BLaER1 treated with 17β-estradiol and CSF1 and Interleukin-3, amounts not matched to agents 10 nM and 100 nM (cell line): ENCODE measurements at regions not wholly inside any gene's neighbourhood (a gene's known extent, or its start where the extent isn't known, plus 50 kb on each side); places are given as distances from the start of the nearest gene placed in this dataset.

ENCODE experiments used
- H3K27ac ChIP-seq, 11 experiments: shearing (Covaris generic); formaldehyde crosslinking; 2 replicates each; pipeline ENCODE4 v1.8.1; 2022
- H3K27me3 ChIP-seq, 11 experiments: shearing (Covaris generic); formaldehyde crosslinking; 2 replicates each; pipeline ENCODE4 v1.8.1; 2022
- H3K36me3 ChIP-seq, 11 experiments: shearing (Covaris generic); formaldehyde crosslinking; 2 replicates each; pipeline ENCODE4 v1.8.1; 2022
- H3K4me1 ChIP-seq, 10 experiments: shearing (Covaris generic); formaldehyde crosslinking; 2 replicates each; pipeline ENCODE4 v1.8.1; 2022
- H3K4me2 ChIP-seq, 11 experiments: shearing (Covaris generic); formaldehyde crosslinking; 2 replicates each; pipeline ENCODE4 v1.8.1; 2022
- H3K4me3 ChIP-seq, 10 experiments: shearing (Covaris generic); formaldehyde crosslinking; 2 replicates each; pipeline ENCODE4 v1.8.1; 2022
- H3K9ac ChIP-seq, 11 experiments: shearing (Covaris generic); formaldehyde crosslinking; 2 replicates each; pipeline ENCODE4 v1.8.1; 2022
- H3K9me3 ChIP-seq, 11 experiments: shearing (Covaris generic); formaldehyde crosslinking; replicated peaks in 1 of 11; 2 replicates each; pipeline ENCODE4 v1.8.1; 2022
- H4K20me1 ChIP-seq, 11 experiments: shearing (Covaris generic); formaldehyde crosslinking; 2 replicates each; pipeline ENCODE4 v1.8.1; 2022
- Cebpa-rat ChIP-seq, 11 experiments: shearing (Covaris generic); IDR thresholded peaks; 2 replicates each; pipeline ENCODE4 v1.8.1; 2022

DNA sequence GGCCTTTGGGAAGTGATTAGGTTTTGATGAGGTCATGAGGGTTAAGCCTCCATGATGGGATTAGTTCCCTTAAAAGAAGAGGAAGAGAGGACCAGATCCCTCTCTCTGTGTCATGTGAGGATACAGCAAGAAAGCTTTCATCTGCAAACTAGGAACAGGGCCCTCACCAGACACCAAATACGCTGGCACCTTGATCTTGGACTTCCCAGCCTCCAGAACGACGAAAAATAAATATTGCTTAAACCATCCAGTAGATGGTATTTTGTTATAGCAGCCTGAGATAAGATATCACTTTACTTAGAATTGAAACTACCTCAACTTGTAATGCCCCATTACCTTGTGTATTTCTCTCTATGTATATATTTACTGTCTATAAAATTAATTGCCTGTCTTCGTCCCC is 65.4 kb upstream of the NNAT start:
- peaks cover 0 to 8% (median 0%) of the 10 kb centered on the region in 10 experiments; a peak in 4 of 20 replicates for H3K4me1 ChIP-seq
- no peaks in the 10 kb centered on the region for H3K27me3 ChIP-seq
- peaks cover 58 to 72% (median 69%) of the 10 kb centered on the region in 11 experiments for H3K9me3 ChIP-seq
- no peak for TF ChIP-seq Cebpa-rat (IDR thresholded peaks at IDR 0.05)
- 0 out of 22 replicates have a peak, but pooled peaks cover 0 to 9% (median 0%) of the 10 kb centered on the region in 11 experiments for H3K36me3 ChIP-seq
- H3K9ac ChIP-seq = no peak overlapping the region
- H3K4me2 ChIP-seq = no peak overlapping the region
- H3K27ac ChIP-seq = no peak overlapping the region
- H3K4me3 ChIP-seq = no peak overlapping the region
- no peaks in the 10 kb centered on the region for H4K20me1 ChIP-seq

DNA sequence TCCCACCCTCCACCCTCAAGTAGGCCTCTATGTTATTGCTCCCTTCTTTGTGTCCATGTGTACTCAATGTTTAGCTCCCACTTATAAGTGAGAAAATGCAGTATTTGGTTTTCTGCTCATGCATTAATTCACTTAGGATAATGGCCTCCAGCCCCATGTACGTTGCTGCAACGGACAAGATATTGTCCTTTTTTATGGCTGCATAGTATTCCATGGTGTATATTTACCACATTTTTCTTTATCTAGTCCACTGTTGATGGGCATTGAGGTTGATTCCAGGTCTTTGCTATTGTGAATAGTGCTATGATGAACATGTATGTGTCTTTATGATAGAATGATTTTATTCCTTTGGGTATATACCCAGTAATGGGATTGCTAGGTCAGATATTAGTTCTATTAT is 64.1 kb upstream of the NNAT start:
- no peaks in the 10 kb centered on the region for H4K20me1 ChIP-seq
- H3K4me2 ChIP-seq = no peak overlapping the region
- H3K36me3 ChIP-seq = 0 out of 22 replicates have a peak, but pooled peaks cover 0 to 9% (median 0%) of the 10 kb centered on the region in 11 experiments
- H3K27me3 ChIP-seq = no peaks in the 10 kb centered on the region
- no peak for TF ChIP-seq Cebpa-rat (IDR thresholded peaks at IDR 0.05)
- peaks cover 58 to 75% (median 70%) of the 10 kb centered on the region in 11 experiments for H3K9me3 ChIP-seq
- H3K27ac ChIP-seq = no peak overlapping the region
- H3K4me1 ChIP-seq = peaks cover 0 to 8% (median 0%) of the 10 kb centered on the region in 10 experiments; a peak in 4 of 20 replicates
- no peak overlapping the region for H3K4me3 ChIP-seq
- no peak overlapping the region for H3K9ac ChIP-seq

DNA sequence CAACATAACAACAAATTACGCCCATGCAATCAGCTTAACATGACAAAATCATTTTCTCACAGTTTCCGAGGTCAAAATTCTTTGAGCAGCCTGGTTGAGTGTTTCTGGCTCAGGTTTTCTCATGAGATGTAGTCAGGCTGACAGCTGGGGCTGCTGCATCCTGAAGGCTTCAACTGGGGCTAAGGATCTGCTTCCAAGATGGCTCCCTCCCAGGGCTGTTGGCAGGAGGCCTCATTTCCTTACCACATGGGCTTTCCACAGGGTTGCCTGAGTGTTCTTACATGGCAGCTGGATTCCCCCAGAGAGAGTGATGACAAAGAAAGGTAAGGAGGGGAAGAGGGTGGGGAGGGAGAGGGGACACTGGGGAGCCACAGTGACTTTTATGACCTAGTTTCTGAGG is 63.1 kb upstream of the NNAT start:
- no peak for TF ChIP-seq Cebpa-rat (IDR thresholded peaks at IDR 0.05)
- H3K27me3 ChIP-seq = no peaks in the 10 kb centered on the region
- H3K9ac ChIP-seq = no peak overlapping the region
- peaks cover 0 to 2% (median 0%) of the 10 kb centered on the region in 10 experiments; a peak in 4 of 20 replicates for H3K4me1 ChIP-seq
- 0 out of 22 replicates have a peak, but pooled peaks cover 0 to 9% (median 0%) of the 10 kb centered on the region in 11 experiments for H3K36me3 ChIP-seq
- H4K20me1 ChIP-seq = no peaks in the 10 kb centered on the region
- no peak overlapping the region for H3K4me3 ChIP-seq
- H3K27ac ChIP-seq = no peak overlapping the region
- H3K9me3 ChIP-seq = peaks cover 58 to 75% (median 70%) of the 10 kb centered on the region in 11 experiments
- no peak overlapping the region for H3K4me2 ChIP-seq

DNA sequence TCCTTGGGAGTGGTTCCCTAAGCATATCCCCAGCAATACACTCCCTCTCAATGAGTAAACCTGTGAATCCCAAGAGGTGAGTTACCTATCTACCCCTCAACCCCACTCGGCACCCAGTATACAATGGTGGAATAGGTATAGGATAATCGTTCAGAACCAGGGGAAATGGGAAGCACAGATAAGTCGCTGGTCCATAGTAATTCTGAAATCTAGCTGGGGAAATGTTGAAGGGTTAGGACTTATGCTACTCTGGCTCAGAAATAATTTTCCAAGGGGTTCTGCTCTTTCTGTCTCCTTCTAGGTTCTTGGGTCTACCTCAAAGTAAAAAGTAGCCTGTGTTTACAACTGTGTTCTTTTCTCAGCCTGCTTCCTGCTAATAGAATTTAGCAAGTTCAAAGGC is 62.3 kb upstream of the NNAT start:
- H4K20me1 ChIP-seq = no peaks in the 10 kb centered on the region
- no peaks in the 10 kb centered on the region for H3K27me3 ChIP-seq
- TF ChIP-seq Cebpa-rat (IDR thresholded peaks at IDR 0.05) = no peak
- H3K36me3 ChIP-seq = 0 out of 22 replicates have a peak, but pooled peaks cover 0 to 9% (median 0%) of the 10 kb centered on the region in 11 experiments
- H3K9me3 ChIP-seq = peaks cover 58 to 73% (median 68%) of the 10 kb centered on the region in 11 experiments
- no peaks in the 10 kb centered on the region for H3K4me1 ChIP-seq
- H3K4me3 ChIP-seq = no peak overlapping the region
- H3K9ac ChIP-seq = no peak overlapping the region
- H3K4me2 ChIP-seq = no peak overlapping the region
- no peak overlapping the region for H3K27ac ChIP-seq

DNA sequence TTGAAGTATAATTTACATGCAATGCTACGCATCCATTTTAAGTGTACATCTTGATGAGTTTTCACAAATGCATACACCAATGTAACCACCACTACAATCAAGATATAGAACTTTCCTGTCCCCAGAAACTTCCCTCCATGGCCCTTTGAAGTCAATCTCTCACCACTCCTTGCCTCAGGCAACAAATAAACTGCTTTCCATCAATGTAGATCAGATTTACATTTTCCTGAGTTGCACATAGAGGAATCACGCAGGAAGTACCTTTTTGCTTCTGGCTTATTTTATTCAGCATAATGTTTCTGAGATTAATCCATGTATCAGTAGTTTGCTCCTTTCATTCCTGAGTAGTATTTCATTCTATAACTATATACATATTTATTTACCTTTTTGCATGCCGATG is 59.6 kb upstream of the NNAT start:
- Histone ChIP-seq H3K4me3 (no peak overlapping the region), H3K9me3 (peaks cover 32 to 47% (median 43%) of the 10 kb centered on the region in 11 experiments), H3K27me3 (no peaks in the 10 kb centered on the region), H3K9ac (no peak overlapping the region), H3K4me2 (no peak overlapping the region), H3K36me3 (0 out of 22 replicates have a peak, but pooled peaks cover 0 to 9% (median 0%) of the 10 kb centered on the region in 11 experiments), H3K4me1 (no peaks in the 10 kb centered on the region), H3K27ac (no peak overlapping the region), H4K20me1 (no peaks in the 10 kb centered on the region)
- no peak for TF ChIP-seq Cebpa-rat (IDR thresholded peaks at IDR 0.05)

DNA sequence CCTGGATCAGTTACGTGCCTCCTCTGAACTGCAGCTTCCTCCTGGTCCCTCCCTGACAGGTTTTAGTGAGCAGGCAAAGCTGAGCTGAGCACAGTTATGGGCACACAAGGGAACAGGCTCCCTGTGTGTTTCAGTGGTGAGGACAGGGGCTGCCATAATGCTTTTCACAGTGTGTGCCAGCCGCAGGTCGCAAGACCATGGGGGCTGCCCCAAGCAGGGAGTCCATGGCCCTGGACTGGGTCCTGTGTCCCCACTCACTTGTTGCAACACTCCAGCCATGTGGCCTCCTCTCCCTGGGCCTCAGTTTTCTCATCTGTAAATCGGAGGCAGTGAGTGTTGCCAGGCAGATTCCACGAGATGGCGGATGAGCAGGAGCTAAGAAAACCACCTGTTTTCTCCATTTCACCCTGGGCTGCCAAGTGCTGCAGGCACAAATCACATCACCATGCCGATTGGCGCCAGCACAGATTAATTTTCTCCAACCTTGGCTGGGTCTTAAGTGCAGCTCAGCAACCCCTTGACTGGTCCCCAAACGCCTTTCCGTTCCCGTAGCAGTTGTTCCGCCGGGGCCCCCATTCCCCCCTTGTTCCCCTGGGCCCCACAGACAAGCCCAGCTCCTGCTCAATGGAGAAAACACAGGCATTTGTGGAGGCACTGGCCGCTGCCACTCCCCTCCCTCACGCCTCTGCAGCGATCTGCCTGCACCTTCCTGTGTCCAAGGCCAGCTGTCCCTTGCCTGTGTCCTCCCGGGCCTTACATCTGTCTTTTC is 57.1 kb upstream of the NNAT start:
- Histone ChIP-seq H4K20me1 (no peaks in the 10 kb centered on the region; a peak in 1 of 22 replicates), H3K9ac (no peak overlapping the region), H3K27me3 (no peaks in the 10 kb centered on the region), H3K4me3 (no peak overlapping the region), H3K4me2 (no peak overlapping the region), H3K27ac (no peak overlapping the region), H3K36me3 (0 out of 22 replicates have a peak, but pooled peaks cover 0 to 6% (median 0%) of the 10 kb centered on the region in 11 experiments), H3K4me1 (peaks cover 0 to 5% (median 4%) of the 10 kb centered on the region in 10 experiments; a peak in 17 of 20 replicates), H3K9me3 (peaks cover 6 to 22% (median 18%) of the 10 kb centered on the region in 11 experiments)
- TF ChIP-seq Cebpa-rat (IDR thresholded peaks at IDR 0.05) = no peak

DNA sequence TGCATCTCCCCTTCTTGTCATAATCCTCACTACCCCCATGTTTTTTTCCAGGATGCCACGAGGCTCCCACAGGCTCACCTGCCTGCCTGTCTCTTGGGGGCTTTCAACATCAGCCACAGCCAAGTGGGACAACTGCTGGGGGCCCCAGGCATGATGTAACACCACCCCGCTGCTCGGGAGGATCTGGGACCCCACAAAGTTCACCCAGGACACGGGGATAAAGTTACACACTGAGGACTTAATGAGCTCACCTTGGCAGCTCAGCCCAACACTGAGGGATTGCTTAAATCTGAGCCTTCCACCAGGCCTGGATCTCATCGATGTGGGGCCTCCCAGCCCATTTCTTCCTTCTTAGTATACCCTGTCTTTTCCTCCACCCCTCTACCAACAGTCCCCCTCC is 56.4 kb upstream of the NNAT start:
- H3K36me3 ChIP-seq = no peaks in the 10 kb centered on the region
- no peak overlapping the region for H3K9ac ChIP-seq
- H4K20me1 ChIP-seq = no peaks in the 10 kb centered on the region; a peak in 1 of 22 replicates
- H3K4me3 ChIP-seq = no peak overlapping the region
- peaks cover 0 to 15% (median 11%) of the 10 kb centered on the region in 11 experiments; a peak in 18 of 22 replicates for H3K9me3 ChIP-seq
- no peak for TF ChIP-seq Cebpa-rat (IDR thresholded peaks at IDR 0.05)
- no peak overlapping the region for H3K27ac ChIP-seq
- H3K4me2 ChIP-seq = no peak overlapping the region
- peaks cover 5 to 12% (median 11%) of the 10 kb centered on the region in 10 experiments; a peak in 18 of 20 replicates for H3K4me1 ChIP-seq
- H3K27me3 ChIP-seq = no peaks in the 10 kb centered on the region
